ENCODE measurements at regions not wholly inside any gene's neighbourhood (a gene's known extent, or its start where the extent isn't known, plus 50 kb on each side); places are given as distances from the start of the nearest gene placed in this dataset.
A peak's percentile ranks its signal among the peaks of the same experiment; 100 is the strongest.

DNA sequence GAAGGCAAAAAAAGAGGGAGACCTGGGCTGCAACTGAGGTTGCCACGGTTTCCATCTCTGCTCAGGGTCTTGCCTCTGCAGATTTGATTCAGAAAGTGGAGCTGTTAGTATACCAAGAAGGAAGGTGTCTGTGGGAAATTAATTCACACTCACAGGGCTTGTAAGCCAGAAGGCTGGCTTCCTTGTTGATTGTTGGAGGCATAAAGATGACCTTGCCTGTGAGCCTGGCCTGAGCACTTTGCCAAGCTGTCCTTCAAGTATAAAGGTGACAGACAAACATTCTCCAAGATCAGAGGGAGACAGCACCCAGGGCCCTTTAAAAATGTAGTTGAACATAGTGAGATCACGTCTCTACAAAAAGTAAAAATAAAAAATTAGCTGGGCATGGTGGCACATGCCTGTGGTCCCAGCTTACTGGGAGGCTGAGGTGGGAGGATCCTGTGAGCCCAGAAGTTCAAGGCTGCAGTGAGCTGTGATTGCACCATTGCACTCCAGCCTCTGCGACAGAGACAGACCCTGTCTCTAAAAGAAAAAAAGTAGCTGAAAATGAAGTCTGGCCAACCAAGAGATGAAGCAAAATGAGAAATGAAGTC lies 91.2 kb upstream of the UXS1 start:
- Histone ChIP-seq H3K27ac (no peak overlapping the region), H3K4me1 (no peaks in the 10 kb centered on the region), H3K4me2 (no peak overlapping the region), H3K9me3 (no peaks in the 10 kb centered on the region), H3K4me3 (no peak overlapping the region)
- TF ChIP-seq PHF8 (IDR thresholded peaks at IDR 0.05; ENCODE audit: borderline replicate concordance, low read depth) (no peak), TFCP2L1 (CRISPR knock-in tag; IDR thresholded peaks at IDR 0.05) (no peak), CEBPB (IDR thresholded peaks at IDR 0.05) (no peak), JUNB (IDR thresholded peaks at IDR 0.05) (no peak), CBX2 (IDR thresholded peaks at IDR 0.05; ENCODE audit: borderline replicate concordance, low read depth) (no peak), POLR2AphosphoS2 (conservative IDR thresholded peaks at IDR 0.05; ENCODE audit: low read length) (no peak), NFE2L2 (conservative IDR thresholded peaks at IDR 0.05; ENCODE audit: low read length) (no peak), FOXS1 (CRISPR knock-in tag; IDR thresholded peaks at IDR 0.05) (no peak), EP300 (IDR thresholded peaks at IDR 0.05) (no peak), MYC (IDR thresholded peaks at IDR 0.05; ENCODE audit: borderline replicate concordance, low read length) (no peak), RFX5 (IDR thresholded peaks at IDR 0.05) (no peak), SREBF2 (IDR thresholded peaks at IDR 0.05) (no peak), KDM5A (IDR thresholded peaks at IDR 0.05) (no peak), CBX8 (IDR thresholded peaks at IDR 0.05) (no peak), ZFP36 (IDR thresholded peaks at IDR 0.05; ENCODE audit: borderline replicate concordance, partially characterized antibody) (no peak)
- TF ChIP-seq, protein P1, sequence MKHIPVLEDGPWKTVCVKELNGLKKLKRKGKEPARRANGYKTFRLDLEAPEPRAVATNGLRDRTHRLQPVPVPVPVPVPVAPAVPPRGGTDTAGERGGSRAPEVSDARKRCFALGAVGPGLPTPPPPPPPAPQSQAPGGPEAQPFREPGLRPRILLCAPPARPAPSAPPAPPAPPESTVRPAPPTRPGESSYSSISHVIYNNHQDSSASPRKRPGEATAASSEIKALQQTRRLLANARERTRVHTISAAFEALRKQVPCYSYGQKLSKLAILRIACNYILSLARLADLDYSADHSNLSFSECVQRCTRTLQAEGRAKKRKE (CRISPR knock-in tag; IDR thresholded peaks at IDR 0.05; ENCODE audit: low read depth) = no peak
- TF ChIP-seq, protein P2, sequence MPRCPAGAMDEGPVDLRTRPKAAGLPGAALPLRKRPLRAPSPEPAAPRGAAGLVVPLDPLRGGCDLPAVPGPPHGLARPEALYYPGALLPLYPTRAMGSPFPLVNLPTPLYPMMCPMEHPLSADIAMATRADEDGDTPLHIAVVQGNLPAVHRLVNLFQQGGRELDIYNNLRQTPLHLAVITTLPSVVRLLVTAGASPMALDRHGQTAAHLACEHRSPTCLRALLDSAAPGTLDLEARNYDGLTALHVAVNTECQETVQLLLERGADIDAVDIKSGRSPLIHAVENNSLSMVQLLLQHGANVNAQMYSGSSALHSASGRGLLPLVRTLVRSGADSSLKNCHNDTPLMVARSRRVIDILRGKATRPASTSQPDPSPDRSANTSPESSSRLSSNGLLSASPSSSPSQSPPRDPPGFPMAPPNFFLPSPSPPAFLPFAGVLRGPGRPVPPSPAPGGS (IDR thresholded peaks at IDR 0.05) = no peak
- ATAC-seq = no peak
- DNase-seq (ENCODE audit: low read depth in 1 of 2, low spot score in 1 of 2) = no peak
- POLR2A ChIA-PET = no interaction called here
- WGBS (ENCODE audit: missing lambda C conversion rate) = 36% methylated on average over 3 of the region's 3 CpGs
- CTCF ChIA-PET = interaction anchor here (1.3 kb wide), 1 partner anchor 12 kb away, joined by 7 read pairs; no protein-coding TSS in a partner anchor
- no peak for FAIRE-seq

DNA sequence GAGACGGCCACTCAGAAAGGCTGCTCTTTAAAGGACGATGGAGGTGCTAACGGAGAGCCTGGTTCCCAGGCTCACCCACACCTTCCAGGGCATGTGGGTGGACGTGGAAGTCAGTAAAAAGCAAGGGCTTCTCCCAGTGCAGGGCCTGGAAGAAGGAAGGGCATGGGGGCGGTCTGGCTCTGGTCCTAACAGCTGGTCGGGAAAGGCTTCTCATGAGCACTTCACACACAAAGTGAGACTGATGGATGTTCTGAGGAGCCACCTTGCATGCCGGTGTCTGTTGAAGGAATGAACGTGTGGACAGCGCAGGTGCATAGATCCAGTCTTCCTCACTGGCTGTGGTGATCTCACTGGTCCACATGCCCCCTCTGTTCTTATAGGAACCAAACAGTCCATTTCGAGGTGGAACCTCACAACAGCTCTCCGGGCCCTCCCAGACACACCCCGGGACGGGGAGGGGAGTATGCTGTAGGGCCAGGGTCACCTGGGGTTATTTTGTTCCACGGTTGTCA lies 90.6 kb upstream of the UXS1 start:
- FAIRE-seq (no peak), DNase-seq (ENCODE audit: low read depth in 1 of 2, low spot score in 1 of 2) (no peak), ATAC-seq (0 out of 6 replicates have a peak, but pooled peaks of 1 of the 2 experiments have one; percentile 19)
- TF ChIP-seq PHF8 (IDR thresholded peaks at IDR 0.05; ENCODE audit: borderline replicate concordance, low read depth) (no peak), ZNF302 (CRISPR knock-in tag; IDR thresholded peaks at IDR 0.05) (no peak), BHLHE40 (IDR thresholded peaks at IDR 0.05; ENCODE audit: low read depth, low read length) (no peak), SREBF2 (IDR thresholded peaks at IDR 0.05) (no peak), HEYL (CRISPR knock-in tag; IDR thresholded peaks at IDR 0.05) (no peak), ZFP36 (IDR thresholded peaks at IDR 0.05; ENCODE audit: borderline replicate concordance, partially characterized antibody) (no peak), RFX5 (IDR thresholded peaks at IDR 0.05) (no peak)
- TF ChIP-seq, protein P3, sequence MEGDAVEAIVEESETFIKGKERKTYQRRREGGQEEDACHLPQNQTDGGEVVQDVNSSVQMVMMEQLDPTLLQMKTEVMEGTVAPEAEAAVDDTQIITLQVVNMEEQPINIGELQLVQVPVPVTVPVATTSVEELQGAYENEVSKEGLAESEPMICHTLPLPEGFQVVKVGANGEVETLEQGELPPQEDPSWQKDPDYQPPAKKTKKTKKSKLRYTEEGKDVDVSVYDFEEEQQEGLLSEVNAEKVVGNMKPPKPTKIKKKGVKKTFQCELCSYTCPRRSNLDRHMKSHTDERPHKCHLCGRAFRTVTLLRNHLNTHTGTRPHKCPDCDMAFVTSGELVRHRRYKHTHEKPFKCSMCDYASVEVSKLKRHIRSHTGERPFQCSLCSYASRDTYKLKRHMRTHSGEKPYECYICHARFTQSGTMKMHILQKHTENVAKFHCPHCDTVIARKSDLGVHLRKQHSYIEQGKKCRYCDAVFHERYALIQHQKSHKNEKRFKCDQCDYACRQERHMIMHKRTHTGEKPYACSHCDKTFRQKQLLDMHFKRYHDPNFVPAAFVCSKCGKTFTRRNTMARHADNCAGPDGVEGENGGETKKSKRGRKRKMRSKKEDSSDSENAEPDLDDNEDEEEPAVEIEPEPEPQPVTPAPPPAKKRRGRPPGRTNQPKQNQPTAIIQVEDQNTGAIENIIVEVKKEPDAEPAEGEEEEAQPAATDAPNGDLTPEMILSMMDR (IDR thresholded peaks at IDR 0.05) = no peak
- TF ChIP-seq, protein P4, sequence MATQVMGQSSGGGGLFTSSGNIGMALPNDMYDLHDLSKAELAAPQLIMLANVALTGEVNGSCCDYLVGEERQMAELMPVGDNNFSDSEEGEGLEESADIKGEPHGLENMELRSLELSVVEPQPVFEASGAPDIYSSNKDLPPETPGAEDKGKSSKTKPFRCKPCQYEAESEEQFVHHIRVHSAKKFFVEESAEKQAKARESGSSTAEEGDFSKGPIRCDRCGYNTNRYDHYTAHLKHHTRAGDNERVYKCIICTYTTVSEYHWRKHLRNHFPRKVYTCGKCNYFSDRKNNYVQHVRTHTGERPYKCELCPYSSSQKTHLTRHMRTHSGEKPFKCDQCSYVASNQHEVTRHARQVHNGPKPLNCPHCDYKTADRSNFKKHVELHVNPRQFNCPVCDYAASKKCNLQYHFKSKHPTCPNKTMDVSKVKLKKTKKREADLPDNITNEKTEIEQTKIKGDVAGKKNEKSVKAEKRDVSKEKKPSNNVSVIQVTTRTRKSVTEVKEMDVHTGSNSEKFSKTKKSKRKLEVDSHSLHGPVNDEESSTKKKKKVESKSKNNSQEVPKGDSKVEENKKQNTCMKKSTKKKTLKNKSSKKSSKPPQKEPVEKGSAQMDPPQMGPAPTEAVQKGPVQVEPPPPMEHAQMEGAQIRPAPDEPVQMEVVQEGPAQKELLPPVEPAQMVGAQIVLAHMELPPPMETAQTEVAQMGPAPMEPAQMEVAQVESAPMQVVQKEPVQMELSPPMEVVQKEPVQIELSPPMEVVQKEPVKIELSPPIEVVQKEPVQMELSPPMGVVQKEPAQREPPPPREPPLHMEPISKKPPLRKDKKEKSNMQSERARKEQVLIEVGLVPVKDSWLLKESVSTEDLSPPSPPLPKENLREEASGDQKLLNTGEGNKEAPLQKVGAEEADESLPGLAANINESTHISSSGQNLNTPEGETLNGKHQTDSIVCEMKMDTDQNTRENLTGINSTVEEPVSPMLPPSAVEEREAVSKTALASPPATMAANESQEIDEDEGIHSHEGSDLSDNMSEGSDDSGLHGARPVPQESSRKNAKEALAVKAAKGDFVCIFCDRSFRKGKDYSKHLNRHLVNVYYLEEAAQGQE (IDR thresholded peaks at IDR 0.05) = no peak
- POLR2A ChIA-PET = no interaction called here
- H3K4me2 ChIP-seq = no peak overlapping the region
- WGBS (ENCODE audit: missing lambda C conversion rate) = 44% methylated on average over 14 of the region's 14 CpGs
- H3K4me3 ChIP-seq = no peak overlapping the region
- no peak overlapping the region for H3K27ac ChIP-seq
- H3K4me1 ChIP-seq = no peaks in the 10 kb centered on the region
- CTCF ChIA-PET = interaction anchor here (1.3 kb wide), 1 partner anchor 12 kb away, joined by 7 read pairs; no protein-coding TSS in a partner anchor
- no peaks in the 10 kb centered on the region for H3K9me3 ChIP-seq
